Ishikawa (cell line): ENCODE measurements at regions not wholly inside any gene's neighbourhood (a gene's known extent, or its start where the extent isn't known, plus 50 kb on each side); places are given as distances from the start of the nearest gene placed in this dataset.

Experiments used
- CEBPB ChIP-seq: IDR thresholded peaks from 2 replicates; pipeline ENCODE4 v1.6.1; 2012
- CREB1 ChIP-seq: IDR thresholded peaks from 2 replicates; pipeline ENCODE4 v1.6.1; 2012; ENCODE audit warnings: low read depth
- EGR1 ChIP-seq: IDR thresholded peaks from 2 replicates; pipeline ENCODE4 v1.6.1; 2012
- EP300 ChIP-seq: IDR thresholded peaks from 2 replicates; pipeline ENCODE4 v1.6.1; 2012; ENCODE audit warnings: borderline replicate concordance
- FOXM1 ChIP-seq: IDR thresholded peaks from 2 replicates; pipeline ENCODE4 v1.6.1; 2012; ENCODE audit warnings: low read depth, borderline replicate concordance
- NFIC ChIP-seq: IDR thresholded peaks from 2 replicates; pipeline ENCODE4 v1.6.1; 2012
- RAD21 ChIP-seq: IDR thresholded peaks from 2 replicates; pipeline ENCODE4 v1.6.1; 2012; ENCODE audit warnings: low read depth
- TAF1 ChIP-seq: IDR thresholded peaks from 2 replicates; pipeline ENCODE4 v1.6.1; 2012; ENCODE audit warnings: low read depth, mild to moderate bottlenecking
- TCF12 ChIP-seq: IDR thresholded peaks from 2 replicates; pipeline ENCODE4 v1.6.1; 2012; ENCODE audit warnings: low read depth
- TEAD4 ChIP-seq: IDR thresholded peaks from 2 replicates; pipeline ENCODE4 v1.6.1; 2012
- YY1 ChIP-seq: IDR thresholded peaks from 2 replicates; pipeline ENCODE4 v1.6.1; 2012; ENCODE audit warnings: low read depth
- ZBTB7A ChIP-seq: IDR thresholded peaks from 2 replicates; pipeline ENCODE4 v1.6.1; 2012; ENCODE audit warnings: low read depth
- TF ChIP-seq, protein P1 (sequence below): IDR thresholded peaks from 2 replicates; pipeline ENCODE4 v1.6.1; 2012; ENCODE audit warnings: low read depth, mild to moderate bottlenecking
- TF ChIP-seq, protein P2 (sequence below): IDR thresholded peaks from 2 replicates; pipeline ENCODE4 v1.6.1; 2012
- TF ChIP-seq, protein P3 (sequence below): IDR thresholded peaks from 2 replicates; pipeline ENCODE4 v1.6.1; 2012

DNA sequence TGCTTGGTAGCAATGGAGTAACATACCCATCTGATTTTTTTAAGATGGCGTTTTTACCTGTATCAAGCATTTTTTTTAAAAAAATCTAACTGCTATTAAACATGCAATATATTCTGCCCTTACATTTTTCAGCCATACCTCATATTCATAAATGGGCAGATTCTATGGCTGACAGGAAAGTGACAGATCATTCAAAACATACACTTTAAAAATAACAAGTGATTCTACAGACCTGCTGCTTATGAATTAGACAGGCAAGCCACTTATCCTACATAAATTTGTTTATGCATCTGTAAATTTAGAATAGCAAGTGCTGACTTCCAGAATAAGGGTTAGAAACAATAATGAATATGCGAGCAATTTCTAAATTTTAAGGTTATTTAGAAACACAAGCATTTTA, 82.7 kb downstream of the TBXT start:
- TF ChIP-seq EP300 = no peak
- TF ChIP-seq TEAD4 = no peak
- TF ChIP-seq TCF12 = no peak
- no peak for TF ChIP-seq RAD21
- TF ChIP-seq YY1 = no peak
- TF ChIP-seq, protein P1, sequence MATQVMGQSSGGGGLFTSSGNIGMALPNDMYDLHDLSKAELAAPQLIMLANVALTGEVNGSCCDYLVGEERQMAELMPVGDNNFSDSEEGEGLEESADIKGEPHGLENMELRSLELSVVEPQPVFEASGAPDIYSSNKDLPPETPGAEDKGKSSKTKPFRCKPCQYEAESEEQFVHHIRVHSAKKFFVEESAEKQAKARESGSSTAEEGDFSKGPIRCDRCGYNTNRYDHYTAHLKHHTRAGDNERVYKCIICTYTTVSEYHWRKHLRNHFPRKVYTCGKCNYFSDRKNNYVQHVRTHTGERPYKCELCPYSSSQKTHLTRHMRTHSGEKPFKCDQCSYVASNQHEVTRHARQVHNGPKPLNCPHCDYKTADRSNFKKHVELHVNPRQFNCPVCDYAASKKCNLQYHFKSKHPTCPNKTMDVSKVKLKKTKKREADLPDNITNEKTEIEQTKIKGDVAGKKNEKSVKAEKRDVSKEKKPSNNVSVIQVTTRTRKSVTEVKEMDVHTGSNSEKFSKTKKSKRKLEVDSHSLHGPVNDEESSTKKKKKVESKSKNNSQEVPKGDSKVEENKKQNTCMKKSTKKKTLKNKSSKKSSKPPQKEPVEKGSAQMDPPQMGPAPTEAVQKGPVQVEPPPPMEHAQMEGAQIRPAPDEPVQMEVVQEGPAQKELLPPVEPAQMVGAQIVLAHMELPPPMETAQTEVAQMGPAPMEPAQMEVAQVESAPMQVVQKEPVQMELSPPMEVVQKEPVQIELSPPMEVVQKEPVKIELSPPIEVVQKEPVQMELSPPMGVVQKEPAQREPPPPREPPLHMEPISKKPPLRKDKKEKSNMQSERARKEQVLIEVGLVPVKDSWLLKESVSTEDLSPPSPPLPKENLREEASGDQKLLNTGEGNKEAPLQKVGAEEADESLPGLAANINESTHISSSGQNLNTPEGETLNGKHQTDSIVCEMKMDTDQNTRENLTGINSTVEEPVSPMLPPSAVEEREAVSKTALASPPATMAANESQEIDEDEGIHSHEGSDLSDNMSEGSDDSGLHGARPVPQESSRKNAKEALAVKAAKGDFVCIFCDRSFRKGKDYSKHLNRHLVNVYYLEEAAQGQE = no peak
- TF ChIP-seq CEBPB = no peak
- TF ChIP-seq, protein P2, sequence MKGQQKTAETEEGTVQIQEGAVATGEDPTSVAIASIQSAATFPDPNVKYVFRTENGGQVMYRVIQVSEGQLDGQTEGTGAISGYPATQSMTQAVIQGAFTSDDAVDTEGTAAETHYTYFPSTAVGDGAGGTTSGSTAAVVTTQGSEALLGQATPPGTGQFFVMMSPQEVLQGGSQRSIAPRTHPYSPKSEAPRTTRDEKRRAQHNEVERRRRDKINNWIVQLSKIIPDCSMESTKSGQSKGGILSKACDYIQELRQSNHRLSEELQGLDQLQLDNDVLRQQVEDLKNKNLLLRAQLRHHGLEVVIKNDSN = no peak
- no peak for TF ChIP-seq FOXM1
- no peak for TF ChIP-seq CREB1

DNA sequence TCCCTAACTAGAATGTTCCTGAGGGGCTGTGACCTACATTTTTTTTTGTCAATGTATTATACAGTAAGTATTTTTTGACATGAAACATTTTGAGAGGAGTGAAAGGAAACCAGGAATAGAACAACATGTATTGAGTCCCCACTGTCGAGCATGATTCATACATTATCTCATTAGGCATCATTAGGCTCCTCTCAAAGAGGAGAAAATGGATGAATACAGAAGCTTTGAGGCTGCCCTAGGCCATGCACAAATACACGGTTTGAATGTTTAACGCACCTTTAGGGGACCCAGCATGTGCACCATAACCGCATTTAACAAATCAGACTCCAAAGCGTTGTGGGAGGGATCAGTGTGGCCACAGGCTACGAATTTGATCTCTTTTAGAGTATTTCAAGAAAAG, 87.8 kb downstream of the TBXT start:
- TF ChIP-seq EGR1 (no peak), EP300 (no peak), TEAD4 (no peak), CREB1 (no peak), TCF12 (no peak), NFIC (no peak), RAD21 (no peak), YY1 (no peak), ZBTB7A (no peak), TAF1 (no peak), CEBPB (no peak)
- TF ChIP-seq, protein P1 = no peak
- TF ChIP-seq, protein P3, sequence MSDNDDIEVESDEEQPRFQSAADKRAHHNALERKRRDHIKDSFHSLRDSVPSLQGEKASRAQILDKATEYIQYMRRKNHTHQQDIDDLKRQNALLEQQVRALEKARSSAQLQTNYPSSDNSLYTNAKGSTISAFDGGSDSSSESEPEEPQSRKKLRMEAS = no peak

DNA sequence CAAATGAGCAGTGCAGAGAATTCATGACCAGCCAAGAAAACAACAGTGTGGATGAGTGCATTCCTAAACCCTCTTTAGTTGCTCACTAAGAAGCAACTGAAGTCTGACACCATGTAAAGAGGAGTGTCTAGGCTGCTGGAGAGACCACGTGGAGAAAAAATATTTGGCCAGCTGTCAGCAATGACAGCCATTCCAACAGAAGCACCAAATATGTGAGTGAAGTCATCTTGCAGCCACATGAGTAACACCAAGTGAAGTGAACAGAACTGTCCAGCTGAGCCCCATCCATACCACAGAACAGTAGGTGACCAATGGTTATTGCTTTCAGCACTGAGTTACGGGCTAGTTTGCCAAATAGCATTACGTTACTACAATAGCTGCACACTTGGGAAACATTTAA, 89.4 kb downstream of the TBXT start:
- TF ChIP-seq FOXM1 = no peak
- TF ChIP-seq TEAD4 = no peak
- no peak for TF ChIP-seq CREB1
- TF ChIP-seq TAF1 = no peak
- no peak for TF ChIP-seq TCF12
- TF ChIP-seq RAD21 = no peak
- TF ChIP-seq, protein P1 = no peak
- no peak for TF ChIP-seq EGR1
- TF ChIP-seq, protein P3 = no peak
- TF ChIP-seq YY1 = no peak
- TF ChIP-seq EP300 = no peak
- no peak for TF ChIP-seq NFIC
- no peak for TF ChIP-seq CEBPB
- TF ChIP-seq, protein P2 = no peak
- no peak for TF ChIP-seq ZBTB7A

DNA sequence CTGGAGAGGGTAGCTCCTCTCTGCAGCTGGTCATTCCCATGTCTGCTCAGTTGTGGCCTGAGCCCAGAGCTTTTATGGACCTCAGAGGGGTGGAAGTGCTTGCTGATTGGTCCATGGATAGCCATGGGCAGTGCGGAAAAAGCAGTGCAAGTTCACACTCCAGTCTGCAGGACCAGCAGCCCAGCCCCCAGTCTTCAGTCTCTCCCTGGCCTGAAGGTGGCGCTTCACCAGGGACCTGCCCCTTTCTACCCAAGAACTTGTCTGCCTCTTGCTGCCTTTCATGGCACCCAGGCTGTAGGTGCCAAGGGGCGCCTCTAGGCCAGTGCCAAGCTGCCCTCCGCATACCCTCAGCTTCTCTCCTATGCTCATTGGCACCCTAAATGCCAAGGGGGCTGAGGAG, 91.0 kb downstream of the TBXT start:
- TF ChIP-seq EP300 (no peak), CREB1 (no peak), NFIC (no peak), ZBTB7A (no peak), FOXM1 (no peak), TCF12 (no peak), RAD21 (no peak), TEAD4 (no peak), EGR1 (no peak)
- TF ChIP-seq, protein P2 = no peak
- TF ChIP-seq, protein P3 = no peak
